22Rv1 (cell line): ENCODE measurements at regions not wholly inside any gene's neighbourhood (a gene's known extent, or its start where the extent isn't known, plus 50 kb on each side); places are given as distances from the start of the nearest gene placed in this dataset.

Experiments used
- CTCF ChIP-seq: fragments of 450-650 bp; IDR thresholded peaks from 2 replicates; pipeline ENCODE4 v1.5.1; 2017; ENCODE audit warnings: mild to moderate bottlenecking
- ZFX ChIP-seq: fragments of 450-650 bp; IDR thresholded peaks from 2 replicates; pipeline ENCODE4 v1.6.1; 2017; ENCODE audit warnings: antibody characterized with exemption, borderline replicate concordance

GRCh38 chr2:215876139-215876936, 137.0 kb downstream of the MREG start:
- no peak for TF ChIP-seq CTCF
- TF ChIP-seq ZFX: no peak
